K562 (cell line): ENCODE measurements at regions not wholly inside any gene's neighbourhood (a gene's known extent, or its start where the extent isn't known, plus 50 kb on each side); places are given as distances from the start of the nearest gene placed in this dataset.
A peak's percentile ranks its signal among the peaks of the same experiment; 100 is the strongest.

ENCODE experiments used
- ATAC-seq: fragments of 200-7000 bp; cut with Tn5 transposase; 3 replicates; pipeline ENCODE4 v1.9.1; 2020; ENCODE audit warnings: moderate library complexity
- BruUV-seq: library from RNA; stranded (reverse); fragments of 400-500 nt; replicated peaks from 2 replicates; lab custom pipeline; 2021; lab: Mats Ljungman, UMichigan
- CTCF ChIA-PET: fragments of 300-600 bp; formaldehyde crosslinking; extraction: SDS; loops from one replicate; lab custom pipeline; 2021; ENCODE audit warnings: low intra/inter-chr PET ratio; lab: Yijun Ruan, JAX
- POLR2A ChIA-PET: fragments of 300-600, 350-650 bp; sonication (Branson Sonifier 250); formaldehyde crosslinking; extraction: SDS; loops from one replicate; lab custom pipeline; 2021; ENCODE audit warnings: antibody characterized with exemption, inconsistent platforms; lab: Yijun Ruan, JAX
- DNase-seq, 4 experiments: peaks; one replicate each; pipeline versions ENCODE4 v3.0.0 to v3.0.0-alpha.2; 2011 to 2018; ENCODE audit warnings: low spot score in 3 of 4, mixed read lengths in 3 of 4; ENCODE audit errors: extremely low read depth in 1 of 4
- FAIRE-seq: peaks from 2 replicates; lab custom pipeline; 2011; peaks lifted over from hg19 to GRCh38; lab: Jason Lieb, UNC
- H2AFZ ChIP-seq: 2 replicates; pipeline ENCODE4 v1.6.0; 2011; ENCODE audit warnings: low read depth, low read length, control low read depth, inconsistent platforms
- H3K27ac ChIP-seq: fragments of 200-600 bp; 3 replicates; pipeline ENCODE4 v1.8.0; 2011; ENCODE audit warnings: low read depth, mild to moderate bottlenecking, control low read depth, inconsistent platforms, low read length, moderate library complexity, mixed read lengths; ENCODE audit errors: extremely low read depth
- H3K27me3 ChIP-seq, 2 experiments: fragments of 300-600 bp in 1 of 2; 2 replicates in 1 of 2; 3 replicates in 1 of 2; pipeline versions ENCODE4 v1.6.0 to v1.8.0; 2011; ENCODE audit warnings: inconsistent platforms in 2 of 2, low read length in 2 of 2, mild to moderate bottlenecking in 1 of 2, mixed read lengths in 1 of 2, moderate library complexity in 1 of 2; ENCODE audit not compliant: control insufficient read depth in 2 of 2, insufficient read depth in 2 of 2
- H3K36me3 ChIP-seq: fragments of 300-600 bp; 3 replicates; pipeline ENCODE4 v1.8.0; 2011; ENCODE audit warnings: mild to moderate bottlenecking, low read length, inconsistent platforms; ENCODE audit not compliant: control insufficient read depth, insufficient read depth
- H3K4me1 ChIP-seq, 2 experiments: fragments of 200-600 bp in 1 of 2; replicated peaks in 1 of 2; 2 replicates in 1 of 2; 3 replicates in 1 of 2; pipeline versions ENCODE4 v1.5.1 to v1.8.0; 2011; ENCODE audit warnings: inconsistent platforms in 2 of 2, low read length in 2 of 2, mild to moderate bottlenecking in 1 of 2, mixed read lengths in 1 of 2, moderate library complexity in 1 of 2; ENCODE audit not compliant: control insufficient read depth in 2 of 2, insufficient read depth in 2 of 2
- H3K4me2 ChIP-seq: 2 replicates; pipeline ENCODE4 v1.6.1; 2011; ENCODE audit warnings: low read length, control low read depth, inconsistent platforms, mixed read lengths; ENCODE audit not compliant: insufficient read depth
- H3K4me3 ChIP-seq: fragments of 200-600 bp; sonication (generic), shearing (Covaris generic); 2 replicates; pipeline ENCODE4 v1.5.1; 2016; ENCODE audit warnings: control low read depth, inconsistent platforms
- H3K79me2 ChIP-seq: fragments of 200-600 bp; 3 replicates; pipeline ENCODE4 v1.8.0; 2011; ENCODE audit warnings: low read length, inconsistent platforms; ENCODE audit not compliant: control insufficient read depth, insufficient read depth
- H3K9ac ChIP-seq, 2 experiments: 2 replicates each; pipeline versions ENCODE4 v1.6.0 to v1.6.1; 2011; ENCODE audit warnings: low read depth in 2 of 2, low read length in 2 of 2, control low read depth in 1 of 2, inconsistent platforms in 1 of 2, mild to moderate bottlenecking in 1 of 2, mixed read lengths in 1 of 2; ENCODE audit not compliant: insufficient read depth in 1 of 2
- H3K9me1 ChIP-seq: one replicate; pipeline ENCODE4 v1.6.0; 2011; ENCODE audit warnings: inconsistent platforms, mild to moderate bottlenecking, low read length, moderate library complexity; ENCODE audit not compliant: control insufficient read depth, insufficient read depth
- H3K9me3 ChIP-seq: replicated peaks from 2 replicates; pipeline ENCODE4 v1.5.1; 2011; ENCODE audit warnings: low read depth, low read length, inconsistent platforms; ENCODE audit not compliant: control insufficient read depth, insufficient read depth
- H4K20me1 ChIP-seq: replicated peaks from 2 replicates; pipeline ENCODE4 v1.6.1; 2011; ENCODE audit warnings: low read length, inconsistent platforms, mixed read lengths; ENCODE audit not compliant: control insufficient read depth, insufficient read depth
- CREBBP ChIP-seq: IDR thresholded peaks from one replicate; pipeline ENCODE4 v1.6.1; 2012; ENCODE audit warnings: low read depth, mild to moderate bottlenecking, control low read depth, inconsistent platforms, low read length
- GTF2E2 ChIP-seq: fragments of 200-800 bp; sonication (Bioruptor generic); IDR thresholded peaks from 2 replicates; pipeline ENCODE4 v1.6.1; 2016; ENCODE audit warnings: missing genetic modification characterization, missing compliant biosample characterization
- HES1 ChIP-seq: fragments of 450-650 bp; IDR thresholded peaks from 2 replicates; pipeline ENCODE4 v1.6.1; 2016; ENCODE audit warnings: low read depth, mild to moderate bottlenecking, moderate library complexity
- IRF2 ChIP-seq: sonication (generic); formaldehyde crosslinking; IDR thresholded peaks from 2 replicates; pipeline ENCODE4 v1.8.1; 2022; ENCODE audit warnings: mild to moderate bottlenecking, missing genetic modification reagents
- KLF13 ChIP-seq: fragments of 450-650 bp; IDR thresholded peaks from 2 replicates; pipeline ENCODE4 v1.6.1; 2016; ENCODE audit warnings: missing genetic modification characterization, low read depth, mild to moderate bottlenecking, missing compliant biosample characterization, moderate library complexity, borderline replicate concordance
- MEIS2 ChIP-seq: fragments of 450-650 bp; IDR thresholded peaks from 2 replicates; pipeline ENCODE4 v1.6.1; 2014; ENCODE audit warnings: mild to moderate bottlenecking; ENCODE audit not compliant: partially characterized antibody
- NUFIP1 ChIP-seq: fragments of 450-650 bp; IDR thresholded peaks from 2 replicates; pipeline ENCODE4 v1.6.1; 2018; ENCODE audit not compliant: partially characterized antibody
- PKNOX1 ChIP-seq: fragments of 450-650 bp; IDR thresholded peaks from 2 replicates; pipeline ENCODE4 v1.6.1; 2016
- POLR3G ChIP-seq: IDR thresholded peaks from 2 replicates; pipeline ENCODE4 v1.6.1; 2011; ENCODE audit not compliant: insufficient read length, insufficient replicate concordance; ENCODE audit errors: extremely low read depth
- PPARD ChIP-seq: fragments of 250-450 bp; sonication (Bioruptor Pico); IDR thresholded peaks from 2 replicates; pipeline ENCODE4 v1.8.0; 2022; ENCODE audit warnings: inconsistent platforms, mild to moderate bottlenecking, moderate library complexity
- RNF219 ChIP-seq: fragments of 250-450 bp; sonication (Bioruptor Pico); IDR thresholded peaks from 2 replicates; pipeline ENCODE4 v1.5.0; 2022; ENCODE audit warnings: mild to moderate bottlenecking
- SMAD2 ChIP-seq: fragments of 150-350 bp; IDR thresholded peaks from 2 replicates; pipeline ENCODE4 v1.6.1; 2014; ENCODE audit warnings: low read depth, mild to moderate bottlenecking, low read length
- ZNF239 ChIP-seq: fragments of 250-450 bp; sonication (Bioruptor Pico); IDR thresholded peaks from 2 replicates; pipeline ENCODE4 v1.4.0; 2020; ENCODE audit warnings: mild to moderate bottlenecking
- ZNF655 ChIP-seq: fragments of 250-450 bp; sonication (Bioruptor Pico); IDR thresholded peaks from 2 replicates; pipeline ENCODE4 v1.5.0; 2021
- WGBS: fragments of 100-300 bp; shearing (Covaris generic); methylation state at CpG from one replicate; pipeline ENCODE4 v1.1.6; 2016; ENCODE audit warnings: low coverage, mixed read lengths; ENCODE audit not compliant: insufficient coverage; ENCODE audit errors: missing lambda C conversion rate; 5-methylcytosine and 5-hydroxymethylcytosine counted together
- in situ Hi-C: fragments of 300-500 bp; cut with MboI; formaldehyde crosslinking; loops from 4 replicates; pipeline ENCODE4 v1.15.0; 2018; ENCODE audit warnings: inconsistent platforms, mixed read lengths
- intact Hi-C: fragments of 100-400 bp; cut with micrococcal nuclease; formaldehyde crosslinking; loops from 2 replicates; pipeline ENCODE4 v1.14.2; 2022

GRCh38 chr3:177329854-177330253, 132.6 kb upstream of the TBL1XR1 start (continued):
- TF ChIP-seq CREBBP (no peak), GTF2E2 (tag) (no peak), PPARD (CRISPR knock-in tag) (no peak)
- TF ChIP-seq, all 486 proteins: peak for 0

GRCh38 chr3:177330779-177331178, 133.5 kb upstream of the TBL1XR1 start:
- Histone ChIP-seq H3K9ac (no peak overlapping the region), H2AFZ (peak overlapping the region; percentile 85), H3K27me3 (no peaks in the 10 kb centered on the region), H3K27ac (no peak overlapping the region), H3K4me2 (no peak overlapping the region), H3K36me3 (no peaks in the 10 kb centered on the region), H3K4me1 (peaks cover 7 to 21% of the 10 kb centered on the region in 2 experiments), H3K9me1 (no peaks in the 10 kb centered on the region)
- intact Hi-C loops (no loop called here), in situ Hi-C loops (no loop called here)
- no TSS peak for BruUV-seq
- ChIA-PET POLR2A (interaction anchor here (0.6 to 0.8 kb wide), 2 partner anchors 8 to 439 kb away, joined by 3 read pairs; no protein-coding TSS in a partner anchor), CTCF (no interaction called here)
- FAIRE-seq (no peak), DNase-seq (no peak), ATAC-seq (no peak)
- TF ChIP-seq NUFIP1 (no peak), SMAD2 (no peak), ZNF239 (no peak), POLR3G (no peak), KLF13 (tag) (no peak), MEIS2 (no peak), ZNF655 (CRISPR knock-in tag) (no peak), IRF2 (no peak), HES1 (no peak), RNF219 (CRISPR knock-in tag) (no peak), PKNOX1 (no peak)
- TF ChIP-seq, all 486 proteins: peak for 0
- Histone ChIP-seq H4K20me1 (no peaks in the 10 kb centered on the region), H3K4me3 (no peak overlapping the region), H3K79me2 (no peaks in the 10 kb centered on the region), H3K9me3 (no peaks in the 10 kb centered on the region)
- WGBS: 51% methylated on average over 6 of the region's 6 CpGs
